IPS DF 19.7 (cell line): ENCODE measurements at regions not wholly inside any gene's neighbourhood (a gene's known extent, or its start where the extent isn't known, plus 50 kb on each side); places are given as distances from the start of the nearest gene placed in this dataset.
"Not testable (repeated sequence)": the region's sequence is repeated elsewhere in the genome, so short reads cannot be mapped to it uniquely, and the experiment has no call there.

Experiments used
- DNase-seq: peaks from one replicate; pipeline ENCODE4 v3.0.0-alpha.2; 2013; ENCODE audit warnings: low read depth, low spot score

- not testable (repeated sequence) for DNase-seq
These were observed 357.3 kb upstream of the WSB1 start for GRCh38 chr17:26936645-26937044.

GRCh38 chr17:26937750-26938322 lies 356.1 kb upstream of the WSB1 start:
- not testable (repeated sequence) for DNase-seq

GRCh38 chr17:26939755-26940154 lies 354.2 kb upstream of the WSB1 start:
- DNase-seq: not testable (repeated sequence)

- not testable (repeated sequence) for DNase-seq
These were observed 353.3 kb upstream of the WSB1 start for GRCh38 chr17:26940587-26940986.

GRCh38 chr17:26962255-26963162 lies 331.4 kb upstream of the WSB1 start:
- no peak for DNase-seq

GRCh38 chr17:26963163-26963503 lies 330.8 kb upstream of the WSB1 start:
- DNase-seq: no peak

GRCh38 chr17:26965898-26966624 lies 327.9 kb upstream of the WSB1 start:
- DNase-seq: not testable (repeated sequence)

GRCh38 chr17:26966625-26967179 lies 327.2 kb upstream of the WSB1 start:
- DNase-seq: not testable (repeated sequence)

- not testable (repeated sequence) for DNase-seq
These were observed 312.0 kb upstream of the WSB1 start for GRCh38 chr17:26981845-26982425.

- DNase-seq: not testable (repeated sequence)
These were observed 311.4 kb upstream of the WSB1 start for GRCh38 chr17:26982563-26982962.

GRCh38 chr17:26987851-26988250 lies 306.1 kb upstream of the WSB1 start:
- not testable (repeated sequence) for DNase-seq

GRCh38 chr17:26994648-26995047 lies 299.3 kb upstream of the WSB1 start:
- DNase-seq: not testable (repeated sequence)

- DNase-seq: not testable (repeated sequence)
These were observed 297.6 kb upstream of the WSB1 start for GRCh38 chr17:26996146-26996916.

GRCh38 chr17:27007734-27008531 lies 286.0 kb upstream of the WSB1 start:
- not testable (repeated sequence) for DNase-seq

GRCh38 chr17:27009087-27009486 lies 284.8 kb upstream of the WSB1 start:
- no peak for DNase-seq

- DNase-seq: not testable (repeated sequence)
These were observed 283.8 kb upstream of the WSB1 start for GRCh38 chr17:27010138-27010537.

- not testable (repeated sequence) for DNase-seq
These were observed 263.4 kb upstream of the WSB1 start for GRCh38 chr17:27030552-27030951.

GRCh38 chr17:27038676-27039075 lies 255.2 kb upstream of the WSB1 start:
- no peak for DNase-seq

GRCh38 chr17:27045039-27045438 lies 248.9 kb upstream of the WSB1 start:
- DNase-seq: not testable (repeated sequence)
